Suprapubic skin (tissue), 4 donors: ENCODE measurements at regions not wholly inside any gene's neighbourhood (a gene's known extent, or its start where the extent isn't known, plus 50 kb on each side); places are given as distances from the start of the nearest gene placed in this dataset.

Experiments
- DNase-seq, 2 donors: peaks; one replicate each; pipeline ENCODE4 v3.0.0-alpha.2; 2019; ENCODE audit warnings: low spot score in 2 of 2
- H3K27ac ChIP-seq: fragments of 200-600 bp; sonication (generic); one replicate; pipeline ENCODE4 v1.5.1; 2019
- H3K27me3 ChIP-seq: fragments of 200-600 bp; sonication (generic); one replicate; pipeline ENCODE4 v1.5.1; 2019
- H3K36me3 ChIP-seq: fragments of 200-600 bp; sonication (generic); one replicate; pipeline ENCODE4 v1.5.1; 2019
- H3K4me1 ChIP-seq: fragments of 200-600 bp; sonication (generic); one replicate; pipeline ENCODE4 v1.5.1; 2019
- H3K4me3 ChIP-seq: fragments of 200-600 bp; sonication (generic); one replicate; pipeline ENCODE4 v1.5.1; 2019; ENCODE audit warnings: mild to moderate bottlenecking
- H3K9me3 ChIP-seq: fragments of 200-600 bp; sonication (generic); one replicate; pipeline ENCODE4 v1.5.1; 2019
- EP300 ChIP-seq: sonication (generic); formaldehyde crosslinking; IDR thresholded peaks from one replicate; pipeline ENCODE4 v1.6.1; 2017; ENCODE audit warnings: antibody characterized with exemption
- POLR2A ChIP-seq, 2 donors: fragments of 450-650 bp; IDR thresholded peaks; one replicate each; pipeline ENCODE4 v1.6.1; 2017; ENCODE audit warnings: antibody characterized with exemption in 2 of 2, mild to moderate bottlenecking in 2 of 2, moderate library complexity in 2 of 2
- POLR2AphosphoS5 ChIP-seq, 3 donors: sonication (generic); formaldehyde crosslinking; IDR thresholded peaks; one replicate each; pipeline ENCODE4 v1.6.1; 2017; ENCODE audit warnings: antibody characterized with exemption in 3 of 3
- WGBS: methylation state at CpG from one replicate; pipeline ENCODE4 v1.1.5; 2018; 5-methylcytosine and 5-hydroxymethylcytosine counted together
- TF ChIP-seq, protein P1 (sequence below), 2 donors: fragments of 200-600 bp in 1 of 2; fragments of 450-650 bp in 1 of 2; sonication (generic) in 1 of 2; IDR thresholded peaks; one replicate each; pipeline ENCODE4 v1.5.1; 2016 to 2019; ENCODE audit warnings: antibody characterized with exemption in 2 of 2, mild to moderate bottlenecking in 1 of 2, moderate library complexity in 1 of 2

DNA sequence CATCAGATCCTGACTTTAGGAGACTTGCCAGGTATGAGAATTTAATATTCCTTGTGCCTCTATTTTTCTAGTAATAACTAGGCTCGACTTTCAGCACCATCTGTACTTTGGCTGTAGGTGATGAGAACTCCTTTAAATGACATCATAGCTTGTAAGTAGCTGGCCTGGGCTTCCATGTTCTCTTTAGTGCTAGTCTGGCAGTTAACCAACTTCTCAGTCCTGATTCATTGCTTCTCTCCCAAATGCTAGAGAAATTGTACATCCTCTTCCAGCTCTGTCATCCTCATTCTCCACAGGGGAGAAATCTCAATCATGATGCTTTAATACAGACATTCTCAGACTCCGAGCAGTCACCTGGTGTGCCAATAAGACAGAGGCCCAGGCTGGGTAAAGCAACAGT lies 143.5 kb upstream of the MOCS1 start:
- peaks cover 3% of the 10 kb centered on the region for H3K27me3 ChIP-seq
- peaks cover 10% of the 10 kb centered on the region for H3K4me1 ChIP-seq
- no peaks in the 10 kb centered on the region for H3K36me3 ChIP-seq
- no peak for DNase-seq
- TF ChIP-seq POLR2AphosphoS5 (IDR thresholded peaks at IDR 0.05) = no peak
- TF ChIP-seq POLR2A (IDR thresholded peaks at IDR 0.05) = no peak
- no peak for TF ChIP-seq EP300
- TF ChIP-seq, protein P1, sequence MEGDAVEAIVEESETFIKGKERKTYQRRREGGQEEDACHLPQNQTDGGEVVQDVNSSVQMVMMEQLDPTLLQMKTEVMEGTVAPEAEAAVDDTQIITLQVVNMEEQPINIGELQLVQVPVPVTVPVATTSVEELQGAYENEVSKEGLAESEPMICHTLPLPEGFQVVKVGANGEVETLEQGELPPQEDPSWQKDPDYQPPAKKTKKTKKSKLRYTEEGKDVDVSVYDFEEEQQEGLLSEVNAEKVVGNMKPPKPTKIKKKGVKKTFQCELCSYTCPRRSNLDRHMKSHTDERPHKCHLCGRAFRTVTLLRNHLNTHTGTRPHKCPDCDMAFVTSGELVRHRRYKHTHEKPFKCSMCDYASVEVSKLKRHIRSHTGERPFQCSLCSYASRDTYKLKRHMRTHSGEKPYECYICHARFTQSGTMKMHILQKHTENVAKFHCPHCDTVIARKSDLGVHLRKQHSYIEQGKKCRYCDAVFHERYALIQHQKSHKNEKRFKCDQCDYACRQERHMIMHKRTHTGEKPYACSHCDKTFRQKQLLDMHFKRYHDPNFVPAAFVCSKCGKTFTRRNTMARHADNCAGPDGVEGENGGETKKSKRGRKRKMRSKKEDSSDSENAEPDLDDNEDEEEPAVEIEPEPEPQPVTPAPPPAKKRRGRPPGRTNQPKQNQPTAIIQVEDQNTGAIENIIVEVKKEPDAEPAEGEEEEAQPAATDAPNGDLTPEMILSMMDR (IDR thresholded peaks at IDR 0.05) = no peak
- H3K27ac ChIP-seq = no peak overlapping the region
- H3K9me3 ChIP-seq = no peaks in the 10 kb centered on the region
- WGBS = 68% methylated on average over 2 of the region's 2 CpGs
- H3K4me3 ChIP-seq = no peak overlapping the region

DNA sequence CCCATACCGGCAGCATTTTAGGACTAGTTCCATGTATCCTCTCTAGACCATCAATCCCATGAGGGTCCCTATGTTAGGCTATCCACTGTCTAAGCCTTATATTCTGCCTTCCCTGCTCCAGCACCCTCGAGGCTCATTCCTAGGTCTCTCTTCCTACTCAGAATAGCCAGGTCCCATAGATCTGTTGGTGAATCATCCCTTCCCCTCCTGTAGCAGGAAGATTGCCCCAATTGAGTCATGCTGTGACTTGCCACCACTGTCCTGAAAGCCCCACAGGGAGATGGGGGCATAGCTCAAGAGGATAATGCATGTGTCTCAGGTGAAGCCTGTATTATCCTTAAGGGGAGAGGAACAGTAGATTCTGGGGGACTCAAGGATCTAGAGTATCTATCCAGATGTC lies 143.1 kb upstream of the MOCS1 start:
- Histone ChIP-seq H3K27me3 (peaks cover 3% of the 10 kb centered on the region), H3K4me3 (no peak overlapping the region), H3K4me1 (peaks cover 10% of the 10 kb centered on the region), H3K27ac (no peak overlapping the region), H3K36me3 (no peaks in the 10 kb centered on the region), H3K9me3 (no peaks in the 10 kb centered on the region)
- WGBS = 72% methylated on average over 2 of the region's 2 CpGs
- no peak for DNase-seq
- TF ChIP-seq POLR2AphosphoS5 (IDR thresholded peaks at IDR 0.05) (no peak), POLR2A (IDR thresholded peaks at IDR 0.05) (no peak)
- TF ChIP-seq, protein P1 (IDR thresholded peaks at IDR 0.05) = no peak

DNA sequence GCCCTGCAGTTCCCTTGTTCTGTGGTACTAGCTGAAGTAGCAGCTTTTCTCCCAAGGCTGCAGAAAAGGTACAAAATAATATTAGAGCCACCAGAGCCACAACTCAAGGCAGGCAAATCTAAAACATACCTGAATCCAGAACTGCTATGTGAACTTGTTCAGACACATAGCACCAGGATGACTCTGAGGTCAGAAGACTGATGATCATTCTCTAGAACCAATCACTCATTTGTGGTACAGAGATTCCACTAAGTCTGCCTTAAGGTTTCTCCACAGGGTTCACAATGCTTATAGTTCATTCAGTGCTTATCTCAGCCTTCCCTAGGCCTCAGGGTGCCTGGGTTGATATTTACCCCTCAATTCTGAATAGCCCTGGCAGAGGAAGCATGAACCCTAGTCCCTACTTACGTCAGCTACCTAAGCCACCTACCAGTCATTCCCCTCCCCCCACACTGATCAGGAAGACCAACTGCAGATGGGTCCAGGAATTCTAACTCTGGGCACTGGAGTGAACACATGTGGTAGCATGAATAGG lies 140.9 kb upstream of the MOCS1 start:
- peaks cover 10% of the 10 kb centered on the region for H3K4me1 ChIP-seq
- 83% methylated on average over 1 of the region's 1 CpG for WGBS
- no peaks in the 10 kb centered on the region for H3K36me3 ChIP-seq
- H3K27me3 ChIP-seq = peaks cover 3% of the 10 kb centered on the region
- H3K9me3 ChIP-seq = no peaks in the 10 kb centered on the region
- TF ChIP-seq, protein P1 (IDR thresholded peaks at IDR 0.05) = no peak
- TF ChIP-seq POLR2A (IDR thresholded peaks at IDR 0.05) (no peak), POLR2AphosphoS5 (IDR thresholded peaks at IDR 0.05) (no peak), EP300 (no peak)
- no peak for DNase-seq
- no peak overlapping the region for H3K4me3 ChIP-seq
- H3K27ac ChIP-seq = peak overlapping the region; percentile 53

DNA sequence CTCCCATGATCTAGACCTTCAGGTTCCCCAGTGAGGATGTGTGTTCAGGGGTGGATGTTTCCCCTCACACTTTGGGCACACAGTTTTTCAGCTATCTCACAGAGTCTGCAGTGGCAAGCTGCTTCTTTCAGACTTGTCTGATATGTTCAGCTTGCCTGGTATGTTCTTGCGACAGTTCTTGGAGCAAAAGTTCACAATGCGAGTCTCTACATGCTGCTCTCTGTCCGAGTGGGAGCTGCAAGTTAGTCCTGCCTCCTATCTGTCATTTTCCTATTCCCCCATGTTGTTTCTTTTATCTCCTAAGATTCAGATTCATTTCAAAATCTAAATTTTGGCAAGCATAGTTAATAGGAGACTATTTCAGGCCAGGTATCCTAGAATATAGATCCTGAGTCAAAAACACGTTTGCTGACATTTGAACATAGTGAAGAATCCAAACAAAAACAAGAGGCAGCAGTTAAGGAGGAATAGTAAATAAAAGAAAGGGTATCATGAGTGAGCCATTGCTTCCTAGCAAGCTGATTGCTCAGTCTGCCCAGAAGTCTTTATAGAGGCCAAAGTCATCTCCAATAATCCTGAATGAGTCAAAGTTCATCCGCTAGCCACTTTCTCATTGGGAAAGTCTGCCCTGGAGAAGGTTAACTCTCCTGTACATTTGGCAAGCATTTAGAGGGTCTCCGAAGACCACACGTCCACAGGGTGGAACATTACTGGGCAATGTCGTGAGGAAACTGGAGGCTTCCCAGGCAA lies 140.2 kb upstream of the MOCS1 start:
- Histone ChIP-seq H3K27me3 (peaks cover 3% of the 10 kb centered on the region), H3K4me3 (no peak overlapping the region), H3K27ac (peak overlapping the region; percentile 53), H3K9me3 (no peaks in the 10 kb centered on the region), H3K4me1 (peaks cover 10% of the 10 kb centered on the region), H3K36me3 (no peaks in the 10 kb centered on the region)
- TF ChIP-seq POLR2AphosphoS5 (IDR thresholded peaks at IDR 0.05) (no peak), EP300 (no peak), POLR2A (IDR thresholded peaks at IDR 0.05) (no peak)
- TF ChIP-seq, protein P1 (IDR thresholded peaks at IDR 0.05) = no peak
- no peak for DNase-seq
- 67% methylated on average over 8 of the region's 8 CpGs for WGBS

DNA sequence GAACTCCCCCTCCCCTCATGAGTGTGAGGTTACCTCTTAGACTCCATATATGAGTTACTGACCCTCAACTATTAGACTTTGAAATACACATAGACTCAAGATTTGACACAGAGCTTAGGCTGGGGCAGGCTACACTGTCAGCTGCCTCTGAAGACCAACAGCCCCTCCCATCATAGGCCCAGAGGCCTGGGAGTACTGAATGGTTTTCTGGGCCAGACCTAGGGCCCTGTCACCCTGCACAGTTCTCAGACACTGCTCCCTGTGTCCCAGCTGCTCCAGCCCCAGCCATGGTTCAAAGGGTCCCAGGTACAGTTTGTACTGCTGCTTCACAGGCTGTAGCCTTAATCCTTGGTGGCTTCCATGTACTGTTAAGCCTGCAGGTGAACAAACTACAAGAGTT lies 132.1 kb upstream of the MOCS1 start:
- Histone ChIP-seq H3K4me3 (no peak overlapping the region), H3K36me3 (no peaks in the 10 kb centered on the region), H3K9me3 (peaks cover 4% of the 10 kb centered on the region), H3K4me1 (no peaks in the 10 kb centered on the region), H3K27me3 (no peaks in the 10 kb centered on the region), H3K27ac (no peak overlapping the region)
- no peak for DNase-seq
- TF ChIP-seq, protein P1 (IDR thresholded peaks at IDR 0.05) = no peak
- TF ChIP-seq POLR2AphosphoS5 (IDR thresholded peaks at IDR 0.05) = no peak
